ENCODE measurements at regions not wholly inside any gene's neighbourhood (a gene's known extent, or its start where the extent isn't known, plus 50 kb on each side); places are given as distances from the start of the nearest gene placed in this dataset.

DNA sequence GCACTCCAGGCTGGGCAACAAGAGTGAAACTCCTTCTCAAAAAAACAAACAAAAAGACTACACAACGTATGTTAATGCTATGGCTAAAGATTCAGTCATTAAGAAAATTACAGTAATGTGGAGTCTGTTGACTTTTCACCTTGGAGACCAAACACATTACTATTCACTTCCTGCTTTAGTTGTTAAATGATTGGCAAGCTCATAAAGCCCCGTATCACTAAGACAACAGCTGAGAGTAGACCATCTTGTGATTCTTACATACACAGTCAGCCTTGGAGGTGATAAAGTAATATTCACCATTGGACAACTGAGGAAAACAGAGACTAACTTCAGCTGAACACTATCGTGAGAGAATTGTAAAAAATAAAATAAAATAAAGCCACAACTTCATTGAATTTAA is 86.5 kb downstream of the KCTD12 start:
- Histone ChIP-seq H3K27ac (ENCODE audit: low read depth in 2 of 2, low read length in 2 of 2) (no peak overlapping the region), H3K9ac (ENCODE audit: low read length in 3 of 3) (no peak overlapping the region), H3K9me3 (ENCODE audit: control insufficient read depth in 2 of 3, insufficient read depth in 1 of 3, low read length in 3 of 3) (no peaks in the 10 kb centered on the region), H3K36me3 (ENCODE audit: control insufficient read depth in 2 of 3, insufficient read depth in 3 of 3, low read length in 3 of 3) (no peaks in the 10 kb centered on the region), H3K27me3 (ENCODE audit: control insufficient read depth, insufficient read depth, low read length) (no peaks in the 10 kb centered on the region), H3K4me1 (ENCODE audit: control insufficient read depth in 2 of 3, insufficient read depth in 2 of 3, low read depth in 1 of 3, low read length in 3 of 3) (peaks cover 0 to 3% (median 0%) of the 10 kb centered on the region in 3 donors), H3K4me3 (ENCODE audit: low read length in 3 of 3) (no peak overlapping the region)
- intact Hi-C loops (cut with DNase I), result no loop called here
- DNase-seq, result peak in 2 of 5 donors; percentile 72 to 83
- FAIRE-seq, result no peak
- TF ChIP-seq, protein P1, sequence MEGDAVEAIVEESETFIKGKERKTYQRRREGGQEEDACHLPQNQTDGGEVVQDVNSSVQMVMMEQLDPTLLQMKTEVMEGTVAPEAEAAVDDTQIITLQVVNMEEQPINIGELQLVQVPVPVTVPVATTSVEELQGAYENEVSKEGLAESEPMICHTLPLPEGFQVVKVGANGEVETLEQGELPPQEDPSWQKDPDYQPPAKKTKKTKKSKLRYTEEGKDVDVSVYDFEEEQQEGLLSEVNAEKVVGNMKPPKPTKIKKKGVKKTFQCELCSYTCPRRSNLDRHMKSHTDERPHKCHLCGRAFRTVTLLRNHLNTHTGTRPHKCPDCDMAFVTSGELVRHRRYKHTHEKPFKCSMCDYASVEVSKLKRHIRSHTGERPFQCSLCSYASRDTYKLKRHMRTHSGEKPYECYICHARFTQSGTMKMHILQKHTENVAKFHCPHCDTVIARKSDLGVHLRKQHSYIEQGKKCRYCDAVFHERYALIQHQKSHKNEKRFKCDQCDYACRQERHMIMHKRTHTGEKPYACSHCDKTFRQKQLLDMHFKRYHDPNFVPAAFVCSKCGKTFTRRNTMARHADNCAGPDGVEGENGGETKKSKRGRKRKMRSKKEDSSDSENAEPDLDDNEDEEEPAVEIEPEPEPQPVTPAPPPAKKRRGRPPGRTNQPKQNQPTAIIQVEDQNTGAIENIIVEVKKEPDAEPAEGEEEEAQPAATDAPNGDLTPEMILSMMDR (IDR thresholded peaks at IDR 0.05; ENCODE audit: borderline replicate concordance, extremely low read depth, insufficient read depth), result no peak

- FAIRE-seq, result no peak
- Histone ChIP-seq H3K27ac (ENCODE audit: low read depth in 2 of 2, low read length in 2 of 2) (no peak overlapping the region), H3K4me1 (ENCODE audit: control insufficient read depth in 2 of 3, insufficient read depth in 2 of 3, low read depth in 1 of 3, low read length in 3 of 3) (peaks cover 0 to 3% (median 0%) of the 10 kb centered on the region in 3 donors), H3K9ac (ENCODE audit: low read length in 3 of 3) (no peak overlapping the region), H3K36me3 (ENCODE audit: control insufficient read depth in 2 of 3, insufficient read depth in 3 of 3, low read length in 3 of 3) (no peaks in the 10 kb centered on the region), H3K27me3 (ENCODE audit: control insufficient read depth, insufficient read depth, low read length) (no peaks in the 10 kb centered on the region), H3K9me3 (ENCODE audit: control insufficient read depth in 2 of 3, insufficient read depth in 1 of 3, low read length in 3 of 3) (no peaks in the 10 kb centered on the region), H3K4me3 (ENCODE audit: low read length in 3 of 3) (no peak overlapping the region)
- DNase-seq, result no peak
- intact Hi-C loops (cut with DNase I), result no loop called here
- TF ChIP-seq, protein P1 (IDR thresholded peaks at IDR 0.05; ENCODE audit: borderline replicate concordance, extremely low read depth, insufficient read depth), result no peak
Measured at GRCh38 chr13:76798037-76798436, 88.2 kb downstream of the KCTD12 start.

- Histone ChIP-seq H3K9ac (ENCODE audit: low read length in 3 of 3) (no peak overlapping the region), H3K4me3 (ENCODE audit: low read length in 3 of 3) (no peak overlapping the region), H3K9me3 (ENCODE audit: control insufficient read depth in 2 of 3, insufficient read depth in 1 of 3, low read length in 3 of 3) (no peaks in the 10 kb centered on the region), H3K4me1 (ENCODE audit: control insufficient read depth in 2 of 3, insufficient read depth in 2 of 3, low read depth in 1 of 3, low read length in 3 of 3) (peaks cover 0 to 3% (median 0%) of the 10 kb centered on the region in 3 donors), H3K27me3 (ENCODE audit: control insufficient read depth, insufficient read depth, low read length) (no peaks in the 10 kb centered on the region), H3K36me3 (ENCODE audit: control insufficient read depth in 2 of 3, insufficient read depth in 3 of 3, low read length in 3 of 3) (no peaks in the 10 kb centered on the region), H3K27ac (ENCODE audit: low read depth in 2 of 2, low read length in 2 of 2) (no peak overlapping the region)
- TF ChIP-seq, protein P1 (IDR thresholded peaks at IDR 0.05; ENCODE audit: borderline replicate concordance, extremely low read depth, insufficient read depth), result no peak
- no peak for DNase-seq
- intact Hi-C loops (cut with DNase I), result no loop called here
- FAIRE-seq, result no peak
Measured at GRCh38 chr13:76797361-76797760, 88.8 kb downstream of the KCTD12 start.

DNA sequence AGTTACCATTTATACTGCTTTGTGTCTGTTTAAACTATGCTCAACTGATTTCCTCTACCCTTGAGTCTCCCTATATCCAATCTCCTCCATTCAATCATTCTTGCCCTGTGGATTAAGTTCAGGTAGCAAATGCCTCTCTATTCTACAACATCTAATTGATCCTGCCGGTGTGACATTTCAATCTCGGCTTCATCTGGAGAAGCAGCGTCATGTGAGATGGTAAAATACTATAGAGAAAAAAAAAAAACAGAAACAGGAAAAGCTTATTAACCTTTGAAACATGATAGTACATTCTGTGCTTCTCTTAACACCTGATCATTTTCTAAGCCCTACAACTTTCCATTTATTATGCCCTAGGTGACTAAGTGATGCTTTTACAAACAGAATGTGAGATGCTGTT is 89.4 kb downstream of the KCTD12 start:
- FAIRE-seq, result no peak
- H3K4me1 ChIP-seq (ENCODE audit: control insufficient read depth in 2 of 3, insufficient read depth in 2 of 3, low read depth in 1 of 3, low read length in 3 of 3), result peaks cover 0 to 3% (median 0%) of the 10 kb centered on the region in 3 donors
- no peaks in the 10 kb centered on the region for H3K9me3 ChIP-seq (ENCODE audit: control insufficient read depth in 2 of 3, insufficient read depth in 1 of 3, low read length in 3 of 3)
- H3K4me3 ChIP-seq (ENCODE audit: low read length in 3 of 3), result no peak overlapping the region
- H3K27me3 ChIP-seq (ENCODE audit: control insufficient read depth, insufficient read depth, low read length), result no peaks in the 10 kb centered on the region
- TF ChIP-seq, protein P1 (IDR thresholded peaks at IDR 0.05; ENCODE audit: borderline replicate concordance, extremely low read depth, insufficient read depth), result no peak
- DNase-seq, result no peak
- no peak overlapping the region for H3K27ac ChIP-seq (ENCODE audit: low read depth in 2 of 2, low read length in 2 of 2)
- no peak overlapping the region for H3K9ac ChIP-seq (ENCODE audit: low read length in 3 of 3)
- intact Hi-C loops (cut with DNase I), result no loop called here
- H3K36me3 ChIP-seq (ENCODE audit: control insufficient read depth in 2 of 3, insufficient read depth in 3 of 3, low read length in 3 of 3), result no peaks in the 10 kb centered on the region

Measured in kidney (tissue), 13 donors.